ENCODE measurements at regions not wholly inside any gene's neighbourhood (a gene's known extent, or its start where the extent isn't known, plus 50 kb on each side); places are given as distances from the start of the nearest gene placed in this dataset.

DNA sequence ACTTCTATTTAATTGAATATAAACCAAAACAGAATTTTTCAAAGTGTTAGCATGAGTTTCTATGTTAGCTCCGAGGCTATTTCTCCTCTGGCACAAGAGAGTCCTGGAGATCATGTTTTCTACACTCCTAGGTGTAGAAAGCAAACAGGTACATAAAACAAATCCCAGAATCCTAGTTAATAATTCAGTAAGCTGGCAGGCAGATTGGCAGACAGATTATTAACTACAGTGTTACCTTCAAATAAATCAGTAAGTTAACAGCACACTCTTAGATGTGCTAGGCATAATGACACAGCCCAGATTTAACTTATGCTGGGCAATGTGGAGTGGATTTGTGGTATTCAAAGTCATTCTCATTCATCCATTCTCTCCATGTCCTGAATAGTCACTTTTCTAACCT lies 282.8 kb upstream of the RPS23 start:
- no peak overlapping the region for H3K4me3 ChIP-seq (ENCODE audit: low read length)

DNA sequence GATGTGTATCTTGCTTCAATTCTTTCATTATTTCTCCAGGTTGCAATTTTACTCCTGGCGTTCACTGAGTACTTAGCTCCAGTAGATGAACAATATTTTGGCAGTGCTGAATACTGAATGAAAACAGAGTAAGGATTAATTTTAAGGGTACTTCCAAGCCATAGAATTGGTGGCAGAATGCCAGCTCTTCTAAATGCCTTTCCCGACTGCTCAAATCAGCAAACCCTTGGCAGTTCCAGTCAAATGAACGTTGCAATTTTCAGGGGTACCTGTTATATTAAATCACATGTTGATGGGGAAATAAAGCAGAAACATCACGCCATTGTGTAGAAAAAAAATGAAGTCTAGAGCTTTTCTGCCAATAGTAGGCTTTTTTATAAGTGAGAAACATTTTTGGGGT lies 282.4 kb upstream of the RPS23 start:
- Histone ChIP-seq H3K4me2 (ENCODE audit: low read length) (no peak overlapping the region), H3K4me3 (ENCODE audit: low read length) (no peak overlapping the region), H3K27ac (ENCODE audit: low read length) (no peak overlapping the region), H4K20me1 (ENCODE audit: insufficient read depth, low read length) (no peaks in the 10 kb centered on the region), H3K79me2 (ENCODE audit: low read length) (no peaks in the 10 kb centered on the region), H3K9ac (ENCODE audit: low read length) (no peak overlapping the region), H3K27me3 (ENCODE audit: low read depth, low read length) (no peaks in the 10 kb centered on the region), H3K9me3 (ENCODE audit: insufficient read depth, low read length) (no peaks in the 10 kb centered on the region), H2AFZ (ENCODE audit: low read depth, low read length) (no peak overlapping the region), H3K4me1 (ENCODE audit: low read length) (peaks cover 6% of the 10 kb centered on the region), H3K36me3 (replicated peaks; ENCODE audit: low read depth, low read length) (no peaks in the 10 kb centered on the region)
- TF ChIP-seq EZH2phosphoT487 (IDR thresholded peaks at IDR 0.05; ENCODE audit: low read depth), result no peak
- TF ChIP-seq, protein P1, sequence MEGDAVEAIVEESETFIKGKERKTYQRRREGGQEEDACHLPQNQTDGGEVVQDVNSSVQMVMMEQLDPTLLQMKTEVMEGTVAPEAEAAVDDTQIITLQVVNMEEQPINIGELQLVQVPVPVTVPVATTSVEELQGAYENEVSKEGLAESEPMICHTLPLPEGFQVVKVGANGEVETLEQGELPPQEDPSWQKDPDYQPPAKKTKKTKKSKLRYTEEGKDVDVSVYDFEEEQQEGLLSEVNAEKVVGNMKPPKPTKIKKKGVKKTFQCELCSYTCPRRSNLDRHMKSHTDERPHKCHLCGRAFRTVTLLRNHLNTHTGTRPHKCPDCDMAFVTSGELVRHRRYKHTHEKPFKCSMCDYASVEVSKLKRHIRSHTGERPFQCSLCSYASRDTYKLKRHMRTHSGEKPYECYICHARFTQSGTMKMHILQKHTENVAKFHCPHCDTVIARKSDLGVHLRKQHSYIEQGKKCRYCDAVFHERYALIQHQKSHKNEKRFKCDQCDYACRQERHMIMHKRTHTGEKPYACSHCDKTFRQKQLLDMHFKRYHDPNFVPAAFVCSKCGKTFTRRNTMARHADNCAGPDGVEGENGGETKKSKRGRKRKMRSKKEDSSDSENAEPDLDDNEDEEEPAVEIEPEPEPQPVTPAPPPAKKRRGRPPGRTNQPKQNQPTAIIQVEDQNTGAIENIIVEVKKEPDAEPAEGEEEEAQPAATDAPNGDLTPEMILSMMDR (IDR thresholded peaks at IDR 0.05; ENCODE audit: low read depth, low read length), result no peak

More for the DNA sequence above, 282.8 kb upstream of the RPS23 start:
- H3K27ac ChIP-seq (ENCODE audit: low read length), result no peak overlapping the region
- no peak overlapping the region for H3K4me2 ChIP-seq (ENCODE audit: low read length)
- H4K20me1 ChIP-seq (ENCODE audit: insufficient read depth, low read length), result no peaks in the 10 kb centered on the region
- H3K79me2 ChIP-seq (ENCODE audit: low read length), result no peaks in the 10 kb centered on the region
- H3K36me3 ChIP-seq (replicated peaks; ENCODE audit: low read depth, low read length), result no peaks in the 10 kb centered on the region
- TF ChIP-seq, protein P1 (IDR thresholded peaks at IDR 0.05; ENCODE audit: low read depth, low read length), result no peak
- TF ChIP-seq EZH2phosphoT487 (IDR thresholded peaks at IDR 0.05; ENCODE audit: low read depth), result no peak
- H3K4me1 ChIP-seq (ENCODE audit: low read length), result peaks cover 6% of the 10 kb centered on the region
- H3K9me3 ChIP-seq (ENCODE audit: insufficient read depth, low read length), result no peaks in the 10 kb centered on the region
- no peak overlapping the region for H2AFZ ChIP-seq (ENCODE audit: low read depth, low read length)
- H3K9ac ChIP-seq (ENCODE audit: low read length), result no peak overlapping the region
- no peaks in the 10 kb centered on the region for H3K27me3 ChIP-seq (ENCODE audit: low read depth, low read length)

DNA sequence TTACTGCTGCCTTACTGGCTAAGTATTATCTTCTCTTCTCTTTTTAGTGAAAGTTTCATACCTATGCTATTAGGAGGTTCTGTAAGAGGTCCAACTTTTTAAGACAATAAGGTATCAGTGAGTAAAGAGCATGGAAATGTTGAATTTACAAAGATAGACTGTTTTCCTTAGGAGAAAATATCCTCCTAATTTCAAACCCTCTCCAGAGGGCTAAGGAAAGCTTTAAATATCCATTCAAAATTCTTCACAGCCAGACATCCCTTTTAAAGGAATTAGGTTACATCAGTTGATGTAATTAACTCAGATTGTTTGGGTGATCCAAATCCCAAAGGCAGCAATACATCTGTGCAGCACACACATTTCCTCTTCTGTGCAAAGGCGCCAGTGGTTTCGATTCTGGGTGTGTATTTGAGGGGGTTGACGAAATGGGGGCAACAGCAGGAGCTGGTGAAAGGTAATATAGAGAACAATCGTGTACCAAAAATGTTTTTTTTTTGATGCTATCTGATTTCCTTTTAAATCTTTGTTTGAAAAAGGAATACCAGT lies 273.8 kb upstream of the RPS23 start:
- H3K4me1 ChIP-seq (ENCODE audit: low read length), result no peaks in the 10 kb centered on the region
- H3K4me3 ChIP-seq (ENCODE audit: low read length), result no peak overlapping the region
- no peak overlapping the region for H3K4me2 ChIP-seq (ENCODE audit: low read length)
- TF ChIP-seq EZH2phosphoT487 (IDR thresholded peaks at IDR 0.05; ENCODE audit: low read depth), result no peak
- TF ChIP-seq, protein P1 (IDR thresholded peaks at IDR 0.05; ENCODE audit: low read depth, low read length), result no peak
- no peaks in the 10 kb centered on the region for H3K79me2 ChIP-seq (ENCODE audit: low read length)
- H3K27me3 ChIP-seq (ENCODE audit: low read depth, low read length), result no peaks in the 10 kb centered on the region
- H4K20me1 ChIP-seq (ENCODE audit: insufficient read depth, low read length), result no peaks in the 10 kb centered on the region
- no peak overlapping the region for H2AFZ ChIP-seq (ENCODE audit: low read depth, low read length)
- no peaks in the 10 kb centered on the region for H3K36me3 ChIP-seq (replicated peaks; ENCODE audit: low read depth, low read length)
- no peak overlapping the region for H3K9ac ChIP-seq (ENCODE audit: low read length)
- H3K27ac ChIP-seq (ENCODE audit: low read length), result no peak overlapping the region
- no peaks in the 10 kb centered on the region for H3K9me3 ChIP-seq (ENCODE audit: insufficient read depth, low read length)

DNA sequence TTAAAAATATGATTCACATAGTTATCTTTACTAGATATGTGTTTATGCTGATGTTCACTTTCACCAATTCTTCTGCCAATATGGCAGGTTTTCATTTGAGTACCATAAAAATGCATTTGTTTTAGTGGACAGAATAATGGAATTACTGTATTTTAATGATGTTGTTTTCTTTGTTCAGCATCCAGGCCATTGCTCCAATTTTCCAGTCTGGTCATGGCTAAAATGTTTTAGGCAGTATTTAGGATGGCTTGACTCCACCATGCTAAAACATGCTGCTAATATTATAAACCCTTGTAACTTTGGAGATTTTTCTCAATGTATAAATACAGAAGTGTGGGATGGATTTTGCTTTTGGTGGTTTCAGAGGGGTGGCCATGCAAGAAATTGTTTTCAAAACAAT lies 273.0 kb upstream of the RPS23 start:
- H3K4me1 ChIP-seq (ENCODE audit: low read length), result no peaks in the 10 kb centered on the region
- no peaks in the 10 kb centered on the region for H3K9me3 ChIP-seq (ENCODE audit: insufficient read depth, low read length)
- no peak overlapping the region for H3K4me3 ChIP-seq (ENCODE audit: low read length)
- H3K27me3 ChIP-seq (ENCODE audit: low read depth, low read length), result no peaks in the 10 kb centered on the region
- H3K79me2 ChIP-seq (ENCODE audit: low read length), result no peaks in the 10 kb centered on the region
- no peak overlapping the region for H3K9ac ChIP-seq (ENCODE audit: low read length)
- H4K20me1 ChIP-seq (ENCODE audit: insufficient read depth, low read length), result no peaks in the 10 kb centered on the region
- H3K4me2 ChIP-seq (ENCODE audit: low read length), result no peak overlapping the region
- TF ChIP-seq, protein P1 (IDR thresholded peaks at IDR 0.05; ENCODE audit: low read depth, low read length), result no peak
- no peak for TF ChIP-seq EZH2phosphoT487 (IDR thresholded peaks at IDR 0.05; ENCODE audit: low read depth)
- H2AFZ ChIP-seq (ENCODE audit: low read depth, low read length), result no peak overlapping the region
- no peaks in the 10 kb centered on the region for H3K36me3 ChIP-seq (replicated peaks; ENCODE audit: low read depth, low read length)
- no peak overlapping the region for H3K27ac ChIP-seq (ENCODE audit: low read length)
